ENCODE measurements at regions not wholly inside any gene's neighbourhood (a gene's known extent, or its start where the extent isn't known, plus 50 kb on each side); places are given as distances from the start of the nearest gene placed in this dataset.

- no peak for TF ChIP-seq CTCF (IDR thresholded peaks at IDR 0.05; ENCODE audit: low read depth, low read length)
- no peak for DNase-seq (ENCODE audit: extremely low read depth, low read depth)
Measured at GRCh38 chr3:65173841-65174240, 486.0 kb upstream of the ADAMTS9 start.

GRCh38 chr3:65172209-65172608, 484.4 kb upstream of the ADAMTS9 start:
- TF ChIP-seq CTCF (IDR thresholded peaks at IDR 0.05; ENCODE audit: low read depth, low read length) = no peak
- DNase-seq (ENCODE audit: extremely low read depth, low read depth) = no peak

GRCh38 chr3:65170390-65171042, 482.7 kb upstream of the ADAMTS9 start:
- no peak for DNase-seq (ENCODE audit: extremely low read depth, low read depth)
- TF ChIP-seq CTCF (IDR thresholded peaks at IDR 0.05; ENCODE audit: low read depth, low read length) = peak; percentile 38

- no peak for DNase-seq (ENCODE audit: extremely low read depth, low read depth)
- no peak for TF ChIP-seq CTCF (IDR thresholded peaks at IDR 0.05; ENCODE audit: low read depth, low read length)
Measured at GRCh38 chr3:65169961-65170360, 482.2 kb upstream of the ADAMTS9 start.

GRCh38 chr3:65168547-65168946, 480.7 kb upstream of the ADAMTS9 start:
- no peak for TF ChIP-seq CTCF (IDR thresholded peaks at IDR 0.05; ENCODE audit: low read depth, low read length)
- no peak for DNase-seq (ENCODE audit: extremely low read depth, low read depth)

GRCh38 chr3:65166531-65166930, 478.7 kb upstream of the ADAMTS9 start:
- no peak for DNase-seq (ENCODE audit: extremely low read depth, low read depth)
- TF ChIP-seq CTCF (IDR thresholded peaks at IDR 0.05; ENCODE audit: low read depth, low read length) = no peak

GRCh38 chr3:65158023-65158422, 470.2 kb upstream of the ADAMTS9 start:
- no peak for TF ChIP-seq CTCF (IDR thresholded peaks at IDR 0.05; ENCODE audit: low read depth, low read length)
- no peak for DNase-seq (ENCODE audit: extremely low read depth, low read depth)

All from AG09319 (cell line).